ENCODE measurements at regions not wholly inside any gene's neighbourhood (a gene's known extent, or its start where the extent isn't known, plus 50 kb on each side); places are given as distances from the start of the nearest gene placed in this dataset.

DNA sequence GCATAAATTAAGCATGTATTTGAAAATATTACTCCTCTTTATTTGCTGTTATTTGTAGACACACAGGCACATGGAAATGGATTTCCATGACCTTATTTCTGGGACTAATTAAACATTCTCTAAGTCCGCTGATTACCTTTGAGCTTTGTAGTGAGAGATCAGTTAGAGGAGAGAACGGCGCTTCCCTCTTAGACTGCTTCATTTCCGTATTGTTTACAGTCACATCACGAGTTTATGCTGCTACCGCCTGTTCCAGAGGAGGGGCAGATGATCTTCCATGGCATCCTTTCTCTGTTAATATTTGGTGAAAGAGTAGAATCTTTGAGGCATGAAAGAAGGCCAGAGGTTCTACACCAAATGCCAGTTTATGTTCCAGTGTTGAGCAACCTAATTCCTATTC, 404.4 kb downstream of the TRIB2 start:
- H3K27ac ChIP-seq (replicated peaks) = no peak overlapping the region
- H3K27me3 ChIP-seq (ENCODE audit: insufficient read depth, poor library complexity, severe bottlenecking) = no peaks in the 10 kb centered on the region
- no peak for DNase-seq (ENCODE audit: low read depth in 1 of 2, low spot score in 1 of 2)
- H3K4me3 ChIP-seq (replicated peaks; ENCODE audit: insufficient read depth, low read length) = no peak overlapping the region
- TF ChIP-seq SPI1 (IDR thresholded peaks at IDR 0.05; ENCODE audit: borderline replicate concordance, low read depth) (no peak), POLR2AphosphoS5 (IDR thresholded peaks at IDR 0.05; ENCODE audit: low read depth) (no peak), GABPA (IDR thresholded peaks at IDR 0.05; ENCODE audit: low read depth) (no peak)
- TF ChIP-seq, protein P1, sequence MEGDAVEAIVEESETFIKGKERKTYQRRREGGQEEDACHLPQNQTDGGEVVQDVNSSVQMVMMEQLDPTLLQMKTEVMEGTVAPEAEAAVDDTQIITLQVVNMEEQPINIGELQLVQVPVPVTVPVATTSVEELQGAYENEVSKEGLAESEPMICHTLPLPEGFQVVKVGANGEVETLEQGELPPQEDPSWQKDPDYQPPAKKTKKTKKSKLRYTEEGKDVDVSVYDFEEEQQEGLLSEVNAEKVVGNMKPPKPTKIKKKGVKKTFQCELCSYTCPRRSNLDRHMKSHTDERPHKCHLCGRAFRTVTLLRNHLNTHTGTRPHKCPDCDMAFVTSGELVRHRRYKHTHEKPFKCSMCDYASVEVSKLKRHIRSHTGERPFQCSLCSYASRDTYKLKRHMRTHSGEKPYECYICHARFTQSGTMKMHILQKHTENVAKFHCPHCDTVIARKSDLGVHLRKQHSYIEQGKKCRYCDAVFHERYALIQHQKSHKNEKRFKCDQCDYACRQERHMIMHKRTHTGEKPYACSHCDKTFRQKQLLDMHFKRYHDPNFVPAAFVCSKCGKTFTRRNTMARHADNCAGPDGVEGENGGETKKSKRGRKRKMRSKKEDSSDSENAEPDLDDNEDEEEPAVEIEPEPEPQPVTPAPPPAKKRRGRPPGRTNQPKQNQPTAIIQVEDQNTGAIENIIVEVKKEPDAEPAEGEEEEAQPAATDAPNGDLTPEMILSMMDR (IDR thresholded peaks at IDR 0.05; ENCODE audit: insufficient read depth, low read length) = no peak
- TF ChIP-seq, protein P2, sequence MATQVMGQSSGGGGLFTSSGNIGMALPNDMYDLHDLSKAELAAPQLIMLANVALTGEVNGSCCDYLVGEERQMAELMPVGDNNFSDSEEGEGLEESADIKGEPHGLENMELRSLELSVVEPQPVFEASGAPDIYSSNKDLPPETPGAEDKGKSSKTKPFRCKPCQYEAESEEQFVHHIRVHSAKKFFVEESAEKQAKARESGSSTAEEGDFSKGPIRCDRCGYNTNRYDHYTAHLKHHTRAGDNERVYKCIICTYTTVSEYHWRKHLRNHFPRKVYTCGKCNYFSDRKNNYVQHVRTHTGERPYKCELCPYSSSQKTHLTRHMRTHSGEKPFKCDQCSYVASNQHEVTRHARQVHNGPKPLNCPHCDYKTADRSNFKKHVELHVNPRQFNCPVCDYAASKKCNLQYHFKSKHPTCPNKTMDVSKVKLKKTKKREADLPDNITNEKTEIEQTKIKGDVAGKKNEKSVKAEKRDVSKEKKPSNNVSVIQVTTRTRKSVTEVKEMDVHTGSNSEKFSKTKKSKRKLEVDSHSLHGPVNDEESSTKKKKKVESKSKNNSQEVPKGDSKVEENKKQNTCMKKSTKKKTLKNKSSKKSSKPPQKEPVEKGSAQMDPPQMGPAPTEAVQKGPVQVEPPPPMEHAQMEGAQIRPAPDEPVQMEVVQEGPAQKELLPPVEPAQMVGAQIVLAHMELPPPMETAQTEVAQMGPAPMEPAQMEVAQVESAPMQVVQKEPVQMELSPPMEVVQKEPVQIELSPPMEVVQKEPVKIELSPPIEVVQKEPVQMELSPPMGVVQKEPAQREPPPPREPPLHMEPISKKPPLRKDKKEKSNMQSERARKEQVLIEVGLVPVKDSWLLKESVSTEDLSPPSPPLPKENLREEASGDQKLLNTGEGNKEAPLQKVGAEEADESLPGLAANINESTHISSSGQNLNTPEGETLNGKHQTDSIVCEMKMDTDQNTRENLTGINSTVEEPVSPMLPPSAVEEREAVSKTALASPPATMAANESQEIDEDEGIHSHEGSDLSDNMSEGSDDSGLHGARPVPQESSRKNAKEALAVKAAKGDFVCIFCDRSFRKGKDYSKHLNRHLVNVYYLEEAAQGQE (IDR thresholded peaks at IDR 0.05; ENCODE audit: insufficient replicate concordance, low read depth) = no peak

DNA sequence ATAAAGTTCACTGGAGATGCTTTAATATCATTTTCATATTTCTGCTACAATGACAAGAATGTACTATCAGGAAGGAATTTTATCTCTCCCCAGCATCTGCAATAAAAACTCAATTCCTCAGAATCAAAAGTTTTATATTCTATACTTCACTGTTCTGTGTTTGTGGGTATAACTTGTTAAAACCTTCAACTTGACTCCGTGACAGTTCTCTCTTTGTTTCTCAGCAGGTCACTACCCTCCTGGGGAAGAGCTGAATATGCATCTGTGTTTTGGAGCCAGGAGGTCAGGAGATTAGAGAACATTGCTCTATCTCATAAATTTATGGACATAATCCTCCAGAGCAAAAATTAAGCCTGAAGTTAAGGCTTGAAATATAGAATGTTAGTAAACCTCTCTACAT, 411.4 kb downstream of the TRIB2 start:
- no peak for DNase-seq (ENCODE audit: low read depth in 1 of 2, low spot score in 1 of 2)
- TF ChIP-seq SPI1 (IDR thresholded peaks at IDR 0.05; ENCODE audit: borderline replicate concordance, low read depth) (no peak), GABPA (IDR thresholded peaks at IDR 0.05; ENCODE audit: low read depth) (no peak), POLR2AphosphoS5 (IDR thresholded peaks at IDR 0.05; ENCODE audit: low read depth) (no peak)
- TF ChIP-seq, protein P1 (IDR thresholded peaks at IDR 0.05; ENCODE audit: insufficient read depth, low read length) = no peak
- Histone ChIP-seq H3K4me3 (replicated peaks; ENCODE audit: insufficient read depth, low read length) (no peak overlapping the region), H3K27ac (replicated peaks) (no peak overlapping the region), H3K27me3 (ENCODE audit: insufficient read depth, poor library complexity, severe bottlenecking) (no peaks in the 10 kb centered on the region)

DNA sequence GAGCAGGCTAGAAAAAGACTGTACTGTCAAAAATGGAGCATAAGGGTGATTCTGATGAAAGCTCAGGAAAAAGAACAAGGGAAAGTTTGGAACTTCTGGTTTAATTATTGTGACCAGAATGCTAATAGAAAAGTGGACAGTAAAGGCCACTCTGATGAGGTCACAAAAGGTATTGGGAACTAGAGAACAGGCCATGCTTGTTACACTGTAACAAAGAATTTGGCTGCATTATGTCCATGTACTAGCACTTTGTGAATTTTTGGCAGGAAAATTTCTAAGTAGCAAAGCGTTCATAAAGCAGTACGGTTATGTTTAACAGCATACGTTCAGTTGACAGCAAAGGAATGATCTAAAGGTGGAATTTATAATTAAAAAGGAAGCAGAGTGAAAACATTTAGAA, 418.6 kb downstream of the TRIB2 start:
- no peak overlapping the region for H3K4me3 ChIP-seq (replicated peaks; ENCODE audit: insufficient read depth, low read length)
- TF ChIP-seq POLR2AphosphoS5 (IDR thresholded peaks at IDR 0.05; ENCODE audit: low read depth) (no peak), SPI1 (IDR thresholded peaks at IDR 0.05; ENCODE audit: borderline replicate concordance, low read depth) (no peak), GABPA (IDR thresholded peaks at IDR 0.05; ENCODE audit: low read depth) (no peak)
- TF ChIP-seq, protein P1 (IDR thresholded peaks at IDR 0.05; ENCODE audit: insufficient read depth, low read length) = no peak
- TF ChIP-seq, protein P2 (IDR thresholded peaks at IDR 0.05; ENCODE audit: insufficient replicate concordance, low read depth) = no peak
- H3K27me3 ChIP-seq (ENCODE audit: insufficient read depth, poor library complexity, severe bottlenecking) = no peaks in the 10 kb centered on the region
- no peak overlapping the region for H3K27ac ChIP-seq (replicated peaks)
- no peak for DNase-seq (ENCODE audit: low read depth in 1 of 2, low spot score in 1 of 2)

DNA sequence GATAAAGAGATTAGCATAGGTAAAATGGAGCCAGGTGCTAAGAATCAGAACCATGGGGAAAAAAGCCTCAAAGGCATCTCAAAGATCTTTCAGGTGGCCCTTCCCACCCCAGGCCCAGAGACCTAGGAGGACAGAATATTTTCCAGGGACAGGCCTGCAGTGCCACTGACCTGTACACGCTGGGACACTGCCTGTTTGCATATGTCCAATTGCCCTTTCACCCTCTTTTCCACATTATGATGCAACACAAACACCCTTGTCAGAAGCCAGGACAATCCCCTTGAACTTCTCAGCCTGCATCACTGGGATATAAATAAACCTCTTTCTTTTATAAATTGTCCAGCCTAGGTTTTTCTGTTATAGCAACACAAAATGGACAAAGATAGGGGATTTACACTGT, 419.1 kb downstream of the TRIB2 start:
- Histone ChIP-seq H3K4me3 (replicated peaks; ENCODE audit: insufficient read depth, low read length) (no peak overlapping the region), H3K27ac (replicated peaks) (no peak overlapping the region), H3K27me3 (ENCODE audit: insufficient read depth, poor library complexity, severe bottlenecking) (no peaks in the 10 kb centered on the region)
- no peak for DNase-seq (ENCODE audit: low read depth in 1 of 2, low spot score in 1 of 2)
- TF ChIP-seq SPI1 (IDR thresholded peaks at IDR 0.05; ENCODE audit: borderline replicate concordance, low read depth) = no peak
- TF ChIP-seq GABPA (IDR thresholded peaks at IDR 0.05; ENCODE audit: low read depth) = no peak
- TF ChIP-seq, protein P1 (IDR thresholded peaks at IDR 0.05; ENCODE audit: insufficient read depth, low read length) = no peak
- no peak for TF ChIP-seq POLR2AphosphoS5 (IDR thresholded peaks at IDR 0.05; ENCODE audit: low read depth)
- TF ChIP-seq, protein P2 (IDR thresholded peaks at IDR 0.05; ENCODE audit: insufficient replicate concordance, low read depth) = no peak
